ENCODE measurements at regions not wholly inside any gene's neighbourhood (a gene's known extent, or its start where the extent isn't known, plus 50 kb on each side); places are given as distances from the start of the nearest gene placed in this dataset.

DNA sequence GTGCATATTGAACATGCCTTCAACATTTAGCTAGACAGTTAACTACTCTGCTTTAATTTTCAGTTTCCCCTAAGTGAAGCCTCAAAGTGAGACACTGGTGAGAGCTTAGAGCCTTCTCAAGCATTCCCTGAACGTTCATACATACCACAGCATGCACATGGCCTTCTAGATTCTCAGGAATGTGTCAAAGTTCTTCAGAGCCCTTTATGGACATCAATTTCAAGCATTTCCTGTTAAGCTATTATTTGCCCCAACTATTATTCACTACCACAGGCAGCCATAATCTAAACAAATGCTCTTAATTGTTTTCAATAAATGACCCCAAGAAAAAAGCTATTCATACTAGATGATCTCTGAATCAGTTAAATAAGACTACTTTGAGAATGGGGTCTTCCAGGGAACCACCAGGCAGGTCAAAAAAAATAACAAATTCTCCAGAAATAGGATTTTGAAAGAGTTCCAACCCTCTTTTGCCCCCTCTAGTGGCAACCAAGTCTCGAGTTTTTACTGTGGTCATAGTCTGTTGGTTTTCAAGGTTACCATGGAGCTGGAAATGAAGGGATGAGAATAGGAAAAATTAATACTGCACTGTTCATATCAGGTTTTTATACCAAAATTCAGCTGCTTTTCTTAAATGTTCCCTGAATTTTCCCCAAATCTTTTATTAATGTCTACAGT, 235.4 kb downstream of the RAB28 start:
- DNase-seq = peak; percentile 14

DNA sequence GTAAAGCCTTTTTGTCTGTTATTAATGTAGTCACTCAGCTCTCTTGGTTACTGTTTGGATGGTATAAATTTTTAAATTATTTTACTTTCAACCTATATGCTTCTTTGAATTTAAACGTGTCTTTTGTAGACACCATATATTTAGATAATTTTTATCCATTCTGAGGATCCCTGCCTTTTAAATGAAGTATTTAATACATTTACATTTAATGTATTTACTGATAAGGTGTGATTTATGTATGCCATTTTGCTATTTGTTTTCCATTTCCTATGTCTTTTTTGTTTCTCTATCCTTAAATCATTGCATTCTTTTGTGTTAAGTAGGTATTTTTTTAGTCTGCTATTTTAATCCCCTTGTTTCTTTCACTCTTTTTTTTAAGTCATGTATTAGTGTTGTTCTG, 238.0 kb downstream of the RAB28 start:
- no peak for DNase-seq

DNA sequence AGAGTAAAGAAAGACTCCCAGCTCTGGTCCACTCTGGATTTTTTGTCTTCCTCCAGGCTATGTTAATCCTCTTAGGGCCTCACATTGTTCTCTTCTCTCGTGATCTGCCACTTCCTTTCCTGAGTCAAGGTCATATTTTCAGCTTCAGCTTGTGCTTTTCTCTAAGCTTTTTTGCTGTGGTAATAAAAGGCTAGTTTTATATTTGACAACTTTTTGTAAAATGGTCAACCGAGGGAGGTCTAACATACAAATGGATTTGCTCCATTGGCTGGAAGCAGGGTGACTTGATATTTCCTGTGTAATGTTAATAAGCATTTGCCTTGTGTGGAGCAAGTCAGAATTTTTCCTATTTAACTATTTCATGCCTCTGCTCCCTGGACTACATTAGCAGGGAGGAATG, 239.7 kb downstream of the RAB28 start:
- DNase-seq = no peak

DNA sequence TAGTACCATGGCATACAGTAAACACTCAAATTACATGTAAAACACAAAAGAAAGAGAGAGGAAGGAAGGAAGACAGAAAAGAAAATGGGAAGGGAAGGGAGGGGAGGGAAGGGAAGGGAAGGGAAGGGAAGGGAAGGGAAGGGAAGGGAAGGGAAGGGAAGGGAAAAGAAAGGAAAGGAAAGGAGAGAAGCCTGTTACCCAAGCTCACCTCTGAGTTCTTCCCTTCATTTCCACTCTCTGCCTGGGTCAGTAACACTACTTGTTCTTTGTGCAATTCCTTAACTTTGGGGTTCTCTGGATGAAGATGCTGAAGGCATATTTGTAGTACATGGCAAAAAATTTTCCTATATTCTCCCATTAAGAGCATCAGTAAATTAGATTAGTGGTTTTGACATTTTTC, 241.0 kb downstream of the RAB28 start:
- DNase-seq = no peak

DNA sequence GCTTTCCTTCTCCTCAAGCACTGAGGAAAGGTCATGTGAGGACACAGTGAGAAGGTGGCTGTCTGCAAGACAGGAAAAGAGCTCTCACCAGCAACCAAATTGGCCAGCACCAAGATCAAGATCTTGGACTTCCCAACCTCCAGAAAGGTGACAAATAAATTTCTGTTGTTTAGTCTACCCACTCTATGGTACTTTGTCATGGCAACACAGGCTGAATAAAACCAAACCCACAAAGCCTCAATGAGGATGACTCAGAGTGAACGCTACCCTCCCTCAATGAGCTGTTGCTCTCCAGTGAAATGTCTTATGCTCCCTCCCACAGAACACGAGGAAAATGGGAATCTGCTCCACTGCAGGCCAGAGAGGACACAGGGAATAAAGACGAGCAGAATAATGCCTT, 244.1 kb downstream of the RAB28 start:
- peak; percentile 9 for DNase-seq

DNA sequence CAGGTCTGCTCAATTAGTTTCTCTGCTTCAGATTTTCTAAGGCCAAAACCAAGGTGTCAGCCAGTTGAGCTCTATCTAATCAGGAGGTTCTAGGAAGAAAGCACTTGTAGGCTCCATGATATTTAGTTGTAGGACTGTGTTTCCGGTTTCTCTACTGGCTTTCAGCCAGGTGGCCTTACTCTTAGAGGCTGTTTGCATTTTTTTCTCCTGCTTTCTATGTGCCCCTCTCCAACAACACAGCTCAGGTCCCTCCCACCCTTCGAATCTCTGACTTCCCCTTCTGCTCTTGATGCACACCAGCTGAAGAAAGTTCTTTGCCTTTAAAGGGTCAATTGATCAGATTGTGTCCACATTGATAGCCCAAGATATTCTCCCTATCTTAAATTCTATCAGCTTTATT, 245.2 kb downstream of the RAB28 start:
- peak; percentile 54 for DNase-seq

DNA sequence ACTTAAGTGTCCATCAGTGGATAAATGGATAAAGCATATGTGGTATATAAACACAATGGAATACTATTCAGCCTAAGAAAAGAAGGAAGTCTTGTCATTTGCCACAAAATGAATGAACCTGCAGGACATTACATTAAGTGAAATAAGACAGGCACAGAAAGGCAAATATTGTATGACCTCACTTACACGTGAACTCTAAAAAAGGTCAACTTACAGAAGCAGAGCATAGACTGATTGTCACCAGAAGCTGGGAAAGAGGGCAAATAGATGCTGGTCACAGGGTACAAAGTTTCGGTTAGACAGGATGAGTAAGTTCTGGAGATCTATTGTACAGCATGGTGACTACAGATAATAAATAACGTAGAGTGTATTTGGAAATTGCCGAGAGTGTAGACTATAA, 247.7 kb downstream of the RAB28 start:
- no peak for DNase-seq

DNA sequence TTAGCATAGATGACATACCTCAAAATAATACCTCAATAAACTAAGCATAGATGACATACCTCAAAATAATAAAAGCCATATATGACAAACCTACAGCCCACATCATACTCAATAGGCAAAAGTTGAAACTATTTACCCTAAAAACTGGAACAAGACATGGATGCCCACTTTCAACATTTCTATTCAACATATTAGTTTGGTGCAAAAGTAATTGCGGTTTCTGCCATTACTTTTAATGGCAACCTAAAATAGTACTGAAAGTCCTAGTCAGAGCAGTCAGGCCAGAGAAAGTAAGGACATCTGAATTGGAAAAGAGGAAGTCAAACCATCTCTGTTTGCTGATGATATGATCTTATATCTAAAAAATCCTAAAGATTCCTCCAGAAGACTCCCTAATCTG, 250.4 kb downstream of the RAB28 start:
- DNase-seq = peak; percentile 1

DNA sequence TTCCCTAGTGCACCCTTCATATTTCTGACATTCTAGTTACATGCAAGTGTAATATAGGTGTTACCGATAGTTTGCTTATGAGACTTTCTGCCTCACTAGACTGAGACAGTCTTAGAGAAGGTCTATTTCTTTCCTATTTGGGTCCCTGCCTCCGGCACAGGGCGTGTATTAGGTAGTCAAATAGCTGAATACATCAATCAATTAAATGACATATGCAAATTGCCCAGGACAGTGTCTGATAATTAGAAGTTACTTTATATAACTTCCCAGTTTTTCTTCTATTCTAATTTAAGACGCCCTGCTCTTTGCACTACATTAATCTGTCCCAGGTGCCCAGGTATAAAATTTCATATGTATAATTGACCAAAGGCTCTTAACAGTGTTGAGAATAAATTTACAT, 264.2 kb downstream of the RAB28 start:
- no peak for DNase-seq

DNA sequence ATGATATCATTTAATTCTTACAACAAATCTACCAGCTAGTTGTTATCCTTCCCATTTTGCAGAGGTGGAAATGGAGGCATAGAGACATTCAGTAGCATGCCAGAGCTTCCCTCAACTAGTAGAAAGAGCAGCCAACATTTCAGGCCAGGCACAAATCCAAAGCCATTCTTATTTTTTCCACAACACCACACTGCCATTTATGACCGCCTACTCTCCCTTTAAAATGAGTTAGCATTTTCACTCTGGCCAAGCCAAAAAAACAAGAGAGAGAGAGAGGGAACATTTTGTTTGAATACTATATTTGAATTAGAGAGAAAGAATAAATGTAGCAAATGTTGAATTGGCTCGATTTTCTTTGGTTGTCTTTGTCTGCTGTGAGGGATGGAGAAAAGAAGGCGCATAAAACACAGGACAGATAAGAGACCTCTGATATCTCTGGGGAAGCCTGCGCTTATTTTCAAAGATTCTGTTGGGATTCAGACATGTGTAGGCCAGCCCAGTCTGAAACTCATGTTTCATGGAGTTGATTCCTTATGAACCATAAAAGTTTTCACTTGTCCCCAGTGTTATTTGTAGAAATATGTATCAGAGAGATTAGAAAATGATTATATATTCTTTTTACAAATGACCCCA, 265.7 kb downstream of the RAB28 start:
- DNase-seq = no peak

DNA sequence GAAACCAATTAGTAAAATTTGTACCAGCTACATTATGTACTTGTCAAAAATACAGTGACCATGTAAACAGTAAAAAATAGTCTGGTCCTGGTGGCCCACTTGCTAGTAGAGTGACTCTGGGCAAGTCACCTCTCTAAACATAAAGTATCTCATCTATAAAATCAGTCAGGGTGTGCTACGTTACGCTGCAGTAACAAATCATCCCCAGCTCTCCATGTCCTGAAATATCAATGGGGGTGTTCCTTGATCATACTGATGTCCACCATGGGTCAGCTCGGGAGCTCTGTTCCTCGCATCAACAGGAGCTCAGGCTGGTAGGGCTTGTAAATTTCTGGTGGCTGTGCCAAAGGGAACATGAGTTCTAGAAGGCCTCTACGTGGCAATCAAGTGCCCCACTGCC, 268.6 kb downstream of the RAB28 start:
- DNase-seq = no peak

DNA sequence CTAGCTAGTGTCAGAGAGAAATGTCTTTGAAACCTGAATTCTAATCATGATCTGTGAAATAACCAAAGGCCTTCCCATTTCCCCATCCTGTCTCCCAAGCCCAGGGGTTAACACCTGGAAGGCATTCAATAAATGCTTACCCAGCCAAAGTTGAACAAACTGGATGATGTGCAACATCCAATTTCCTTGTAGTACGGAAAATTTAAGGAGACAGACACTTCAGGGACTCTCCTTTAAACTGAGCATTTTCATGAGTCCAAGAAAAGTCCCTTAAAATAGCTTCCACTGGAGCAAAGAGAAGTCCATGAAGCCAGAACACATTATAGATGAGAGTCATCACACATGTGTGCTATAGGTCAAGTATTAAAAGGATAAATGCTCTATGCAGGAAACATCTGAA, 271.2 kb downstream of the RAB28 start:
- DNase-seq = no peak

DNA sequence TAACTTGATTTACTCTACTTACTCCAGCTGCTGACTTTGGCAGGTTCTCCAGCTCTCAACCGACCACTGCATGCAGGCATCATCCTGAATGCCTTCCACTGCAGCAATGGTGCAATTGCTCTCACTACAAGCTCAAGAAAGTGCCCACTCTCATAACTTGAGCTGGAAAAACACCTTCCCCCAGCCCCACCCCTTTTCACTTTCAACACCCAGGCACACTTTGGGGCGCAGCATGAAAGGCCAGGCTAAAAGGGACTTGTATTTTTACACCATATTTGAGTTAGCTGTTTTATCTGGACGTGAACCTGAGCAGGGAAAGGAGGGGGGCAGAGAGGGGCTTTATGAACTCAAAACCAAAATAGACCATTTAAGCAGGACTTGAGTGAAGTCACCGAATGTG, 274.5 kb downstream of the RAB28 start:
- DNase-seq = no peak

DNA sequence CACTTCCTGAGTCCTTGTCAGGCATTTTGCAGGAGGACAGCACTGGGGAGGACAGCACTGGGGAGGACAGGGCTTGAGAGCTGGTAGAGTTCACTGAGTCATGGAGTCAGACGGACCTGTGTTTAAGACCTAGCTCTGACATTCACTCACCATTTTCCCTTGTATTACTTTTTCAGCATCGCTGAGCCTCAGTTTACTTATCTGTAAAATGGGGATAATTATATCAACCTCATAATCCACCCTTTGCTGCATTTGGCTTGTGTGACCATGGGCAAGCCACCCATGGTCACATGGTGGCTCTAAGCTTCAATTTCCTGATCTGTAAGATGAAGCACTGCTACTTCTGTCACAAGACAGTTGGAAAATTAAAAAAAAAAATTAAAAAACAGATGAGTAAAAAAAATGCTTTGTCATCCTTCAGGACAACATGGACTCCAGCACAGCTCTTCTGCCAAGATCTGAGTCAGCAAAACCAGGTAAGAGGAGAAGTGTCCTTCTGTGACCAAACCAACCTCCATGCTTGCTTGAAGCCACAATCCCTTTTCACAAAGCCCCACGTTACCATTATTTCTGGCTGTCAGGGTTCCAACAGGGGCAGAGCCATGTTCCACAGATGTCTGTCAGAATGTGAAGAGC, 275.5 kb downstream of the RAB28 start:
- DNase-seq = peak; percentile 12

DNA sequence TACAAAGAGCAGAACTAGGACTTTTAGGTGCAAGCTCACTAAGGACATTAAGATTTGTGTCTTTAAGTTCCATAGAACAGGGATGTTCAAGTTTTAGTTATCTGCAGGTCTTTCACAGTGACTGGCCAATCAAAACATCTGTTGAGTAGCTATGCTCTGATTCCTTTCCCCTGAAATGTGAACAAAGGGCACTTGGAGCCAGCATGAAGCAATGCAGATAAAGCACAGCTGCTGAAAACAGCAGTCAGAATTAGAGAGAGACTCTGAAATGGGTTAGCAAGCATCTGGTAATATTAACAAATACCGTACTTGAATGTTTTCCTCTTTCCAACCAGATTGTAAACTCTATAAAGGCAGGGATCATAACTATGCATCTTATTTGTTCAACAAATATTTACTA, 276.9 kb downstream of the RAB28 start:
- no peak for DNase-seq

DNA sequence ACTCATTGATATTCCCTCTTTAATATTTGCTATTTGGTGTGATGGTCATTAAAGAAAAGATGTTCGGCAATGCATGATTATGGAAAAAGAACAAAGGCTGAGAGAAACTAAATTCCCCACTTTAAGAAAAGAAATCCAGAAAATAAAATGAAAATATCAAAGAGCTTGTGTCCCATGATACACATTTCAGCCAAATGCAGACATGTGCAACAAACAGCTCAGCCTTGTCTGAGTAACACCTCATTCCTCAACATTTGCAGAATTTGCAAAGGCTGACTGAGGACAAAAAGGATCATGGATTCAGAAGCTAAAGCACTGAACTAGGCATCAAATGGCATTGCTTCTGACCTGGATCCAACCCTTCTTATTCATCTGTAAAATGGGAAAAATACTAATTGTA, 281.0 kb downstream of the RAB28 start:
- DNase-seq = no peak

DNA sequence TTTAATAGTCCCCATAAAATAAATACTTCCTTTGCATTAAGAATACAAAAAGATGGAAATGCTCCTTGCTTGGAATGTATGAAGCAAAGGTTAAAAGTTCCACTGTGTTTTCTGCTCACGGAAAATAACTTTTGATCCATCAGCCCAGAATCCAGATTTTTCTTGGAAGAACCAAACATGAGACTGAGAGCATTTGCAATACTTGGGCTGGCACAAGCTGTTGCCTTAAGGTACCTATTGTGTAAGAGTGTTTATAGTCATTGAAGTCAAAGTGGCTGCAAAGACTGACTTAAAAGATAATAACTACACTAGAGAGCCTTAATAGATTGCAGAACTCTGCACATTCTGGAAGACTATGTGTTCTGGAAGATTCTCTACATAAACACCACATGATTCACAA, 281.4 kb downstream of the RAB28 start:
- DNase-seq = no peak

DNA sequence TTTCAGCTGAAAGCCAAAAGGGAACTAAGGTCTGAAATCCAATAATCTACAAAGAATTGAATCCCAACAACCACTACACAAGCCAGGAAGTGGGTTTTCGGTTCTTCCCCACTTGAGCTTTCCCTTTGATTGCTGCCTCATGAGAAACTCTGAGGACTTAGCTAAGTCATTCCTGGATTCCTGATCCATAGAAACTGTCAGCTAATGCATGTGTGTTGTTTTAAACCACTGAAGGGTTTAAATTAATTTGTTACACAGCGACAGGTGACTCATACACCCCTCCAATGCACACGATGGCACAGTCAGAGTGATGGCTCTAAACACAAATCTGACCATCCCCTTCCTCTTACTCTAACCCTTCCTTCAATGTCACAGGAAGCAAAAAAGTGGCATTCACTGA, 282.9 kb downstream of the RAB28 start:
- DNase-seq = no peak

DNA sequence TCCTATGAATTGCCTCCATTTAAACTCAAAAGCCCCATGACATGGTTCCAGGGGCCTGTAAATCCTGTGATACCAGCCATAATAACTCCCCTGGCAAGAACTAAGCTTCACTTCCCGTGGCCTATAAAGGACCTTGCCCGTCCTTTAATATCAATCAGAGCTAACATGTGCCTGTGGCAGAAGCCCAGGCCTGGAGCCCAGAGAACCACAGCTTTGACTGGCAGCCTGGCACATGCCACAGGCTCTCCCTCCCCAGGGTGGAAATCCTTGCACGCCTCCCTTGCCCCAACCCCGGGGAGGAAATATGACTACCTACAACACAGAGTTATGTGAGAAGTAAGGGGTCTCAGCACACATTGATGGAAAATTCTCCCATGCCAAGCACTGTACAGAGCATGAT, 287.4 kb downstream of the RAB28 start:
- DNase-seq = no peak

DNA sequence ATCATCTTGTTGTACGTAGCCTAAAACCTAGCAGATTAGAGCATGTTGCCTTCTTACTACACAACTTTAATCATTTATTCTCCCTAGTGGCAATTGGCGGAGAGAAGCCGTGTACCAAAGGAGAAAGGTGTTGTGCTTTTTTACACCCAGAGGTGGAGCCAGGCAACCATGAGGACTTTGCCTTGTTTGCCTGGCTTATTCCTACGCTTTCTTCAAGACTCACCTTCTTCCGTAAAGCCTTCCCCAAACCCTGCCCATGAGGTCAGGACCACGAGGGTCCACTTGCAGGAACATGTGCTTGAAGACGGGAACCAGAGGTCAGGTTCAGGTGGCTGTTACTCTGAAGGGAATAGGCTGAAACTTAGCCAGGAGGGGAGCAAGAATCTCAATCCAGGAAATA, 290.5 kb downstream of the RAB28 start:
- no peak for DNase-seq

DNA sequence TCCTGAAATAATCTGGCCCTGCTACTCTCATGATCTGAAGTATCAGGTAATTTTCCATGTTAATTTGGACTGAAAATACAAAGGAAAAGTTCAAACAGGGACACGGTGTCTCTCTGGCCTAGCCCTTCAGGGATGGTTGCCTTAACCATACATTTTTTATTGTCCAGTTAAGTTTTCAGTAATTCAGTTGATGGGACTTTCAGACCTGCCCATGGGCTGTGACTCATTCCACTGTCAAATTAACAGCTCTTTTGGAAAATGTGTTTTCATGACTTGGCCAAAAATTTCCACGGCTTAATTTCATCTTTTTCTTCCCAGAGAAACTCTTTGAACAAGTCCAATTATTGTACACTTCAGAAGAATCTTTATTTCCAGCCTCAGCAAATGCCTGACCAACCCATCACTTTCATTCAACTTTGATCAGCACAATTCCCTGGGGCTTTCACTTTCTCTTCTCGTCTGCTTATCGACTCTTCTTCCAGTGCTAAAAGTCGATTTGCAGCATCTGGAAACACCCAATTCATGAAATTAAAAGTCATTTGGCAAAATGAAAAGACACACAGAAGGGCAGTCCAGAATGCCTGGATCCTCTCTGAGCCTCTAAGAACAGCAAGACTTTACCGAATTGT, 293.9 kb downstream of the RAB28 start:
- DNase-seq = peak; percentile 67

DNA sequence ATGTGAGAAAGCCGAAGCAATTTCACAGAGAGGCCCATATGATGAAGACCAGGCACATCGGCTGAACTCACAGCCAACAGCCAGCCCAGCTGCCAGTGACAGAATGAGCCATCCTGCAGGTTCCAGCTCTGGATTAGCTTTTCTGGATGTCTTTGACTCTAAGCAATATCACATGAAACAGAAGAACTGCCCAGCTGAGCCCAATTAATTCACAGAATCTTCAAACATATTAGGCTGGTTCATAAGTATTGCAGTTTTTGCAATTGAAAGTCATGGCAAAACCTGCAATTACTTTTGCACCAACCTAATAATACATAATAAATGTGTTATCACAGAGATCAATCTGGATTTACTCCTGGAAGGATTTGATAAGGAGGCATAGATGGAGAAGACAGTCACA, 299.9 kb downstream of the RAB28 start:
- DNase-seq = no peak

DNA sequence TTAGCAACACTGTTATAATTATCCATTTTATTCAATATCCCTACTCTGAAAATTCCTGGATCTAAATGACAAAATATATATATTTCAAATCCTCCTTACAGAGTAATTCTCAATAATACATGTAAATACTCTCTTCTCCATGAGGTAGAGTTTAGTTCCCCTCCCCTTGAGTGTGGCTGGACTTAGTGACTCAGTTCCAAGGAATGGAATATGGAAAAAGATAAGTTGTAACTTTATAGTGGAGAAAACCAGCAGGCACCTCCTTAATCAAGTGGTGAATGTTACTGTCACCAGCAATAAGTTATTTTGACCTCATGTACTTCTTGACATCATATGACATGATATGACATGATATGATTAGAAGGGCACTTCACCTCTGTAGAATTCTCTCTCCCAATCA, 302.0 kb downstream of the RAB28 start:
- no peak for DNase-seq

DNA sequence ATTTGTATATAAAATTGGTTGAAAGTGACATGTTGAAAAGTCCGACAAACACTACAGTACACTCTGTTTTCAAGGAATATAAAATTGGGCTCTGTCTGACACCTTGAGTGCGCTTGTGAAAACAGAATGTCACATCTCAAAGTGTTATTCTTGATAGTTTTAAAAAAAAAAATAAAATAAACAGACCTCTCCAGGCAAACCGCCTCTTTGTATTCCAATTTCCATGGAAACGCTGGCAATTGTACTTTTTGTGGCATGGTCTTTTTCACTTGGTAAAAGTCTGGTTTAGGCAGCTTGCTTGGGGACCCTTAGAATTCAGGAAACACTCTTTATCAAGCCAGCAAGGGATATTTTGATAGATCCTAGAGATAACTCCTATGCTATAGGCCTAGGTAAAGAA, 302.5 kb downstream of the RAB28 start:
- DNase-seq = no peak

Measured in OCI-M1 (cell line).